ENCODE measurements at regions not wholly inside any gene's neighbourhood (a gene's known extent, or its start where the extent isn't known, plus 50 kb on each side); places are given as distances from the start of the nearest gene placed in this dataset.
A peak's percentile ranks its signal among the peaks of the same experiment; 100 is the strongest.

GRCh38 chr5:38794986-38795385 is 50.8 kb upstream of the OSMR start:
- Histone ChIP-seq H3K9me3 (no peaks in the 10 kb centered on the region), H3K27me3 (no peaks in the 10 kb centered on the region), H3K36me3 (no peaks in the 10 kb centered on the region), H3K4me3 (no peak overlapping the region), H3K27ac (no peak overlapping the region), H3K4me1 (peaks cover 0 to 32% (median 19%) of the 10 kb centered on the region in 9 donors)
- DNase-seq (no peak), ATAC-seq (no peak)
- 93% methylated on average over 5 of the region's 5 CpGs for WGBS, 2 donors
- TF ChIP-seq, protein P1, sequence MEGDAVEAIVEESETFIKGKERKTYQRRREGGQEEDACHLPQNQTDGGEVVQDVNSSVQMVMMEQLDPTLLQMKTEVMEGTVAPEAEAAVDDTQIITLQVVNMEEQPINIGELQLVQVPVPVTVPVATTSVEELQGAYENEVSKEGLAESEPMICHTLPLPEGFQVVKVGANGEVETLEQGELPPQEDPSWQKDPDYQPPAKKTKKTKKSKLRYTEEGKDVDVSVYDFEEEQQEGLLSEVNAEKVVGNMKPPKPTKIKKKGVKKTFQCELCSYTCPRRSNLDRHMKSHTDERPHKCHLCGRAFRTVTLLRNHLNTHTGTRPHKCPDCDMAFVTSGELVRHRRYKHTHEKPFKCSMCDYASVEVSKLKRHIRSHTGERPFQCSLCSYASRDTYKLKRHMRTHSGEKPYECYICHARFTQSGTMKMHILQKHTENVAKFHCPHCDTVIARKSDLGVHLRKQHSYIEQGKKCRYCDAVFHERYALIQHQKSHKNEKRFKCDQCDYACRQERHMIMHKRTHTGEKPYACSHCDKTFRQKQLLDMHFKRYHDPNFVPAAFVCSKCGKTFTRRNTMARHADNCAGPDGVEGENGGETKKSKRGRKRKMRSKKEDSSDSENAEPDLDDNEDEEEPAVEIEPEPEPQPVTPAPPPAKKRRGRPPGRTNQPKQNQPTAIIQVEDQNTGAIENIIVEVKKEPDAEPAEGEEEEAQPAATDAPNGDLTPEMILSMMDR (IDR thresholded peaks at IDR 0.05) = no peak
- intact Hi-C loops (cut with DNase I) = no loop called here

DNA sequence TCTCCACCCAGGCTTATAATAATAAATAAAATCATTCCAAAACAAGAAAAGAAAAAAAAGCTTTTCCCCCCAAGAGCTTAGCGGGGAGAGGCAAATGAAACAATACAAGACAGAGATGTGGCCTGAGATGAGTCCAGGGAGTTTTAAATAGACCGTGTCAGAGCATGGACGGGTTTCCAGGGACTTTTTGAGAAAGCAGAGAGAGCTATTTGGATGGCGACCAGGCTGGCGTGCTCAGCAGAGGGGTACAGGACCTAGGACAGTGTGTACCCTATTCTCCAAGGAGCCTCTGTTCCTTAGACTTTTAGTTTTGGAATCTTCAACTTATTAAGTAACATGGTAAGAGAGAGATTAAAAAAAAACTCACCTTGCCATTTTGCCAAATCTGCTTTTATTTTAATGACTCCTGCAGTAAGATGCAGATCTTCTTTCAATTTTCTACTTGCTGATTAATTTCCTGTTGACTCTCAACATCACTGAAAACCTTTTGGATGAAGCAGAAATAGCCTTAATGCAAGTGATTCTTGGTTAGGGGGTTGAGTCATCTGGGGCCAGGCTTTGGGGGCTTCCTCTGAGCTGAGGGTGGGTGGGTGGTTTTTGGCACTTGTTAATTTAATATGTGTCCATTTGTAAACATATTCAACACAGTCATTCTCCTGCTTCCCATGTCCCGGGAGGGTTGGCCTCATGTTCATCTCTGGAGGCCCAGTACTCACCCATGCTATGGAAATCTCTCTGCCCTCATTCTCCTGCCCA is 49.6 kb upstream of the OSMR start:
- Histone ChIP-seq H3K27ac (peak overlapping the region in 8 of 10 donors; percentile 5 to 63 (median 27)), H3K4me3 (no peak overlapping the region), H3K9me3 (no peaks in the 10 kb centered on the region), H3K27me3 (no peaks in the 10 kb centered on the region), H3K4me1 (peaks cover 5 to 44% (median 25%) of the 10 kb centered on the region in 9 donors), H3K36me3 (no peaks in the 10 kb centered on the region)
- ATAC-seq = peak in 7 of 8 donors; percentile 31 to 95 (median 59)
- TF ChIP-seq, protein P1 (IDR thresholded peaks at IDR 0.05) = no peak
- 32 to 45% methylated on average over 6 of the region's 6 CpGs for WGBS, 2 donors
- DNase-seq = peak in 1 of 2 donors; percentile 25
- intact Hi-C loops (cut with DNase I) = no loop called here

Data from heart right ventricle (tissue), 16 donors.